ENCODE measurements at regions not wholly inside any gene's neighbourhood (a gene's known extent, or its start where the extent isn't known, plus 50 kb on each side); places are given as distances from the start of the nearest gene placed in this dataset.

GRCh38 chr2:67258831-67259230 lies 138.3 kb upstream of the ETAA1 start:
- TF ChIP-seq GABPA (IDR thresholded peaks at IDR 0.05; ENCODE audit: low read depth) (no peak), CTCF (IDR thresholded peaks at IDR 0.05; ENCODE audit: insufficient read depth, low read length) (no peak), POLR2AphosphoS5 (IDR thresholded peaks at IDR 0.05; ENCODE audit: low read depth) (no peak), SPI1 (IDR thresholded peaks at IDR 0.05; ENCODE audit: borderline replicate concordance, low read depth) (no peak)
- TF ChIP-seq, protein P1, sequence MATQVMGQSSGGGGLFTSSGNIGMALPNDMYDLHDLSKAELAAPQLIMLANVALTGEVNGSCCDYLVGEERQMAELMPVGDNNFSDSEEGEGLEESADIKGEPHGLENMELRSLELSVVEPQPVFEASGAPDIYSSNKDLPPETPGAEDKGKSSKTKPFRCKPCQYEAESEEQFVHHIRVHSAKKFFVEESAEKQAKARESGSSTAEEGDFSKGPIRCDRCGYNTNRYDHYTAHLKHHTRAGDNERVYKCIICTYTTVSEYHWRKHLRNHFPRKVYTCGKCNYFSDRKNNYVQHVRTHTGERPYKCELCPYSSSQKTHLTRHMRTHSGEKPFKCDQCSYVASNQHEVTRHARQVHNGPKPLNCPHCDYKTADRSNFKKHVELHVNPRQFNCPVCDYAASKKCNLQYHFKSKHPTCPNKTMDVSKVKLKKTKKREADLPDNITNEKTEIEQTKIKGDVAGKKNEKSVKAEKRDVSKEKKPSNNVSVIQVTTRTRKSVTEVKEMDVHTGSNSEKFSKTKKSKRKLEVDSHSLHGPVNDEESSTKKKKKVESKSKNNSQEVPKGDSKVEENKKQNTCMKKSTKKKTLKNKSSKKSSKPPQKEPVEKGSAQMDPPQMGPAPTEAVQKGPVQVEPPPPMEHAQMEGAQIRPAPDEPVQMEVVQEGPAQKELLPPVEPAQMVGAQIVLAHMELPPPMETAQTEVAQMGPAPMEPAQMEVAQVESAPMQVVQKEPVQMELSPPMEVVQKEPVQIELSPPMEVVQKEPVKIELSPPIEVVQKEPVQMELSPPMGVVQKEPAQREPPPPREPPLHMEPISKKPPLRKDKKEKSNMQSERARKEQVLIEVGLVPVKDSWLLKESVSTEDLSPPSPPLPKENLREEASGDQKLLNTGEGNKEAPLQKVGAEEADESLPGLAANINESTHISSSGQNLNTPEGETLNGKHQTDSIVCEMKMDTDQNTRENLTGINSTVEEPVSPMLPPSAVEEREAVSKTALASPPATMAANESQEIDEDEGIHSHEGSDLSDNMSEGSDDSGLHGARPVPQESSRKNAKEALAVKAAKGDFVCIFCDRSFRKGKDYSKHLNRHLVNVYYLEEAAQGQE (IDR thresholded peaks at IDR 0.05; ENCODE audit: insufficient replicate concordance, low read depth) = no peak
- no peak overlapping the region for H3K27ac ChIP-seq (replicated peaks)
- DNase-seq (ENCODE audit: low read depth in 1 of 2, low spot score in 1 of 2) = no peak
- no peak overlapping the region for H3K4me3 ChIP-seq (replicated peaks; ENCODE audit: insufficient read depth, low read length)
- no peaks in the 10 kb centered on the region for H3K27me3 ChIP-seq (ENCODE audit: insufficient read depth, poor library complexity, severe bottlenecking)

DNA sequence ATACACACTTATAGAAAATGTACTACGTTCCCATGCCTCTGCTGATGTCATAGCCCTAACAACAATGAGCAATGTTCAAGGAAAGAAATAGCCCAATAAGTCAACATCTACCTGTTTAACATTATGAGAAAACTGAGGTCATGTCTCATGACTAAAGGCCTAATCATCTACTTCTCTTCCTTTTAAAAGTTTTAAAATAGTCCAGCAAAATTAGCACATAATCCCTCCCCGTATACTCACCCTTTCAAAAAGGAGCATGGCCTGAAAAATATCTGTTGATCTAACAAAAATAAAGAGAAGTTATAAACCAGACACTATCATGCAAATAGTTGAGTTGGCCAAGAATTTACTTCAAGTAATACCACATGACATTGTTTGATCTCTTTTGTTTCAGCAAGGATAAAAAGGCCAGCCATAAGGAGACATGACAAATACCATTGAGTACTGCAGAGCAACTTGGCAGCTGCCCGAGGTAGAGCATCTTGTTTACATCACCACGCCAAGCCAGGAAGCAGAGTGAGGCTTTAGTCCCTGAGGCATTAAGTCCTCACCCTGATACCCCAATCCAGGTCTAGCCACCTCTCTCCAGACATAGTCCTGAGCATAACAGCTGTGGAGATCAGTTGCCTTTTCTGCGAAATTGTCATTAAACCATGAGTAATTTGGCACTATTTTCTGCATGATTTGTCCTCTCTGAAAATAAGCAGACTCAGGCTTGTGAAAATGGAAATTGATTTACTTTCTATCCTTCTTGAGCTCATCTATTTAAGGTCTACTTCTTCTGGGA lies 137.4 kb upstream of the ETAA1 start:
- Histone ChIP-seq H3K27me3 (ENCODE audit: insufficient read depth, poor library complexity, severe bottlenecking) (no peaks in the 10 kb centered on the region), H3K4me3 (replicated peaks; ENCODE audit: insufficient read depth, low read length) (no peak overlapping the region), H3K27ac (replicated peaks) (no peak overlapping the region)
- no peak for DNase-seq (ENCODE audit: low read depth in 1 of 2, low spot score in 1 of 2)
- no peak for TF ChIP-seq POLR2AphosphoS5 (IDR thresholded peaks at IDR 0.05; ENCODE audit: low read depth)
- TF ChIP-seq SPI1 (IDR thresholded peaks at IDR 0.05; ENCODE audit: borderline replicate concordance, low read depth) = no peak
- TF ChIP-seq CTCF (IDR thresholded peaks at IDR 0.05; ENCODE audit: insufficient read depth, low read length) = no peak
- TF ChIP-seq GABPA (IDR thresholded peaks at IDR 0.05; ENCODE audit: low read depth) = no peak
- TF ChIP-seq, protein P1 (IDR thresholded peaks at IDR 0.05; ENCODE audit: insufficient replicate concordance, low read depth) = no peak

- Histone ChIP-seq H3K27me3 (ENCODE audit: insufficient read depth, poor library complexity, severe bottlenecking) (no peaks in the 10 kb centered on the region), H3K27ac (replicated peaks) (no peak overlapping the region), H3K4me3 (replicated peaks; ENCODE audit: insufficient read depth, low read length) (no peak overlapping the region)
- no peak for TF ChIP-seq GABPA (IDR thresholded peaks at IDR 0.05; ENCODE audit: low read depth)
- TF ChIP-seq POLR2AphosphoS5 (IDR thresholded peaks at IDR 0.05; ENCODE audit: low read depth) = no peak
- no peak for TF ChIP-seq CTCF (IDR thresholded peaks at IDR 0.05; ENCODE audit: insufficient read depth, low read length)
- TF ChIP-seq, protein P1 (IDR thresholded peaks at IDR 0.05; ENCODE audit: insufficient replicate concordance, low read depth) = no peak
- no peak for TF ChIP-seq SPI1 (IDR thresholded peaks at IDR 0.05; ENCODE audit: borderline replicate concordance, low read depth)
- DNase-seq (ENCODE audit: low read depth in 1 of 2, low spot score in 1 of 2) = no peak
Observed at GRCh38 chr2:67260343-67261277, 136.5 kb upstream of the ETAA1 start.
